SK-N-SH (cell line): ENCODE measurements at regions not wholly inside any gene's neighbourhood (a gene's known extent, or its start where the extent isn't known, plus 50 kb on each side); places are given as distances from the start of the nearest gene placed in this dataset.
"Not testable (repeated sequence)": the region's sequence is repeated elsewhere in the genome, so short reads cannot be mapped to it uniquely, and the experiment has no call there.

Experiments
- CTCF ChIA-PET: fragments of 300-600, 350-600 bp; formaldehyde crosslinking; extraction: SDS; loops from one replicate; lab custom pipeline; 2021; lab: Yijun Ruan, JAX
- POLR2A ChIA-PET: fragments of 350-600 bp; sonication (Branson Sonifier 250); formaldehyde crosslinking; extraction: SDS; loops from one replicate; lab custom pipeline; 2020; ENCODE audit warnings: antibody characterized with exemption, inconsistent platforms; lab: Yijun Ruan, JAX
- DNase-seq: peaks from one replicate; pipeline ENCODE4 v3.0.0; 2012
- H2AFZ ChIP-seq: fragments of 200-600 bp; sonication (generic); 2 replicates; pipeline ENCODE4 v1.8.1; 2016; ENCODE audit warnings: antibody characterized with exemption, mild to moderate bottlenecking, low read depth
- H3F3A ChIP-seq: fragments of 200-600 bp; sonication (generic); replicated peaks from 2 replicates; pipeline ENCODE3; 2016; ENCODE audit warnings: antibody characterized with exemption, mild to moderate bottlenecking; ENCODE audit not compliant: insufficient read depth
- H3K27ac ChIP-seq, 2 experiments: fragments of 200-500 bp in 1 of 2; fragments of 200-600 bp in 1 of 2; sonication (Bioruptor generic) in 1 of 2; sonication (generic), shearing (Covaris generic) in 1 of 2; 2 replicates each; pipeline versions ENCODE4 v1.5.1 to v1.6.1; 2014 to 2016; ENCODE audit warnings: low read depth in 2 of 2, inconsistent platforms in 1 of 2, low read length in 1 of 2, mild to moderate bottlenecking in 1 of 2, mixed read lengths in 1 of 2
- H3K27me3 ChIP-seq: fragments of 200-600 bp; sonication (generic), shearing (Covaris generic); 2 replicates; pipeline ENCODE4 v1.6.1; 2016; ENCODE audit warnings: mixed run types; ENCODE audit not compliant: insufficient read depth
- H3K36me3 ChIP-seq, 2 experiments: fragments of 200-500 bp in 1 of 2; fragments of 200-600 bp in 1 of 2; sonication (Bioruptor generic) in 1 of 2; sonication (generic) in 1 of 2; replicated peaks in 1 of 2; 2 replicates each; pipeline versions ENCODE3 to v1.5.1; 2014 to 2016; ENCODE audit warnings: low read length in 1 of 2, mild to moderate bottlenecking in 1 of 2; ENCODE audit not compliant: insufficient read depth in 2 of 2, control insufficient read depth in 1 of 2
- H3K4me1 ChIP-seq, 2 experiments: fragments of 200-500 bp in 1 of 2; fragments of 200-600 bp in 1 of 2; sonication (Bioruptor generic) in 1 of 2; sonication (generic), shearing (Covaris generic) in 1 of 2; 2 replicates each; pipeline versions ENCODE4 v1.5.1 to v1.6.1; 2014 to 2016; ENCODE audit warnings: low read depth in 1 of 2, low read length in 1 of 2, mixed run types in 1 of 2; ENCODE audit not compliant: insufficient read depth in 2 of 2, control insufficient read depth in 1 of 2
- H3K4me2 ChIP-seq: fragments of 200-600 bp; sonication (generic), shearing (Covaris generic); 2 replicates; pipeline ENCODE4 v1.6.1; 2017; ENCODE audit warnings: mixed run types
- H3K4me3 ChIP-seq, 2 experiments: fragments of 200-500 bp in 1 of 2; fragments of 200-600 bp in 1 of 2; sonication (Bioruptor generic) in 1 of 2; sonication (generic), shearing (Covaris generic) in 1 of 2; 2 replicates each; pipeline versions ENCODE4 v1.5.1 to v1.8.1; 2014 to 2016; ENCODE audit warnings: low read depth in 2 of 2, inconsistent platforms in 1 of 2, low read length in 1 of 2, mild to moderate bottlenecking in 1 of 2, mixed read lengths in 1 of 2, moderate library complexity in 1 of 2
- H3K79me2 ChIP-seq: fragments of 200-600 bp; sonication (generic); 2 replicates; pipeline ENCODE4 v1.8.1; 2017; ENCODE audit warnings: mild to moderate bottlenecking; ENCODE audit not compliant: insufficient read depth
- H3K9ac ChIP-seq: fragments of 200-600 bp; sonication (generic); 2 replicates; pipeline ENCODE4 v1.6.1; 2017; ENCODE audit warnings: mixed run types
- H3K9me2 ChIP-seq: fragments of 200-600 bp; sonication (generic); 2 replicates; pipeline ENCODE4 v1.6.1; 2017; ENCODE audit warnings: mixed run types
- H3K9me3 ChIP-seq: fragments of 200-600 bp; sonication (generic); 2 replicates; pipeline ENCODE4 v1.6.1; 2017; ENCODE audit warnings: mixed run types, mild to moderate bottlenecking, moderate library complexity
- H4K20me1 ChIP-seq: fragments of 200-600 bp; sonication (generic); 2 replicates; pipeline ENCODE4 v1.6.1; 2017; ENCODE audit warnings: mild to moderate bottlenecking, mixed run types; ENCODE audit not compliant: insufficient read depth
- CHD2 ChIP-seq: fragments of 150-350 bp; IDR thresholded peaks from 2 replicates; pipeline ENCODE4 v1.6.1; 2018; ENCODE audit warnings: low read length; ENCODE audit not compliant: partially characterized antibody
- ELF1 ChIP-seq: IDR thresholded peaks from 2 replicates; pipeline ENCODE4 v1.4.0; 2012
- EP300 ChIP-seq, 2 experiments: IDR thresholded peaks; 2 replicates each; pipeline versions ENCODE4 v1.4.0 to v1.6.1; 2012; ENCODE audit warnings: borderline replicate concordance in 1 of 2, low read depth in 1 of 2, low read length in 1 of 2
- FOXJ3 ChIP-seq: sonication (generic); formaldehyde crosslinking; IDR thresholded peaks from 2 replicates; pipeline ENCODE4 v1.5.1; 2020; ENCODE audit warnings: mild to moderate bottlenecking, missing genetic modification reagents
- GATA2 ChIP-seq: sonication (generic); formaldehyde crosslinking; IDR thresholded peaks from 2 replicates; pipeline ENCODE4 v1.5.0; 2020; ENCODE audit warnings: mild to moderate bottlenecking, missing genetic modification reagents
- MXI1 ChIP-seq: IDR thresholded peaks from 2 replicates; pipeline ENCODE4 v1.6.1; 2012; ENCODE audit warnings: mild to moderate bottlenecking, low read depth, low read length, improper control_type of control experiment
- NFIC ChIP-seq: IDR thresholded peaks from 2 replicates; pipeline ENCODE4 v1.4.0; 2012; ENCODE audit warnings: borderline replicate concordance
- POLR2AphosphoS5 ChIP-seq: IDR thresholded peaks from 2 replicates; pipeline ENCODE4 v1.6.1; 2012; ENCODE audit warnings: low read depth, low read length
- RXRA ChIP-seq: IDR thresholded peaks from 2 replicates; pipeline ENCODE4 v1.4.0; 2012; ENCODE audit warnings: low read depth, mild to moderate bottlenecking, borderline replicate concordance
- SIN3A ChIP-seq: IDR thresholded peaks from 2 replicates; pipeline ENCODE4 v1.6.1; 2012; ENCODE audit warnings: low read depth, mild to moderate bottlenecking, low read length, moderate library complexity, borderline replicate concordance
- SMC3 ChIP-seq: IDR thresholded peaks from 2 replicates; pipeline ENCODE4 v1.6.1; 2012; ENCODE audit warnings: low read depth, low read length, improper control_type of control experiment
- TAF1 ChIP-seq: IDR thresholded peaks from 2 replicates; pipeline ENCODE4 v1.6.1; 2012; ENCODE audit warnings: low read depth, mild to moderate bottlenecking, low read length, moderate library complexity, borderline replicate concordance
- TCF12 ChIP-seq: IDR thresholded peaks from 2 replicates; pipeline ENCODE4 v1.4.0; 2012
- YY1 ChIP-seq: IDR thresholded peaks from 2 replicates; pipeline ENCODE4 v1.4.0; 2012; ENCODE audit warnings: low read depth, mild to moderate bottlenecking
- WGBS: methylation state at CpG from one replicate; pipeline ENCODE4 v1.1.6; 2017; ENCODE audit warnings: low lambda C conversion rate; 5-methylcytosine and 5-hydroxymethylcytosine counted together
- TF ChIP-seq, protein P1 (sequence below): IDR thresholded peaks from 2 replicates; pipeline ENCODE4 v1.4.0; 2012; ENCODE audit warnings: low read depth
- TF ChIP-seq, protein P2 (sequence below): IDR thresholded peaks from 2 replicates; pipeline ENCODE4 v1.4.0; 2012; ENCODE audit warnings: low read depth, borderline replicate concordance
- TF ChIP-seq, protein P3 (sequence below): IDR thresholded peaks from 2 replicates; pipeline ENCODE4; 2012

DNA sequence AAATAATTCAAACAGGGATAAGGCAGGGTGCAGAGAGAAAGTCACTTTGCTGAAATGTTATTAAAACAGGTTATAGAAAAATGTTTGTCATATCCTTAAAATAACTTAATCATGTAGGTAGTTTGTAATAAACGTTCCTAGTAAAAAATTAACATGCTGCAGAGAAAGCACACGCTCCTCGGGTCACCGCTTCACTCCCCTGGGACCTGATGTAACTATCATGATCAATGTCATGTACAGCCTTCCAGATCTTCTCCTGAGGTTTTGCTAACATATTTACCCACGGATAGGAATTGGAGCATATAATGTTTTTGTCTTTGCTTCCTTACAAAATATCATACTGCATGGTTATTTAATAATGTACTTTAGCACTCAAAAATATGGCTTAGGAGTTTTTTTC is 285.1 kb upstream of the TMEM132C start:
- 10% methylated on average over 5 of the region's 5 CpGs for WGBS
- no peaks in the 10 kb centered on the region for H3K27me3 ChIP-seq
- H3K36me3 ChIP-seq: no peaks in the 10 kb centered on the region
- TF ChIP-seq RXRA: no peak
- no peak overlapping the region for H3K27ac ChIP-seq
- no peak overlapping the region for H3K9ac ChIP-seq
- no peaks in the 10 kb centered on the region for H3K9me3 ChIP-seq
- DNase-seq: no peak
- no peaks in the 10 kb centered on the region for H4K20me1 ChIP-seq
- no peaks in the 10 kb centered on the region for H3K4me1 ChIP-seq
- H3F3A ChIP-seq: no peaks in the 10 kb centered on the region
- H3K4me3 ChIP-seq: no peak overlapping the region
- no peaks in the 10 kb centered on the region for H3K9me2 ChIP-seq
- no peak overlapping the region for H3K4me2 ChIP-seq
- H3K79me2 ChIP-seq: no peaks in the 10 kb centered on the region
- ChIA-PET POLR2A (no interaction called here), CTCF (interaction anchor here (0.7 kb wide), 1 partner anchor 277 kb away, joined by 3 read pairs; no protein-coding TSS in a partner anchor)
- no peak overlapping the region for H2AFZ ChIP-seq

DNA sequence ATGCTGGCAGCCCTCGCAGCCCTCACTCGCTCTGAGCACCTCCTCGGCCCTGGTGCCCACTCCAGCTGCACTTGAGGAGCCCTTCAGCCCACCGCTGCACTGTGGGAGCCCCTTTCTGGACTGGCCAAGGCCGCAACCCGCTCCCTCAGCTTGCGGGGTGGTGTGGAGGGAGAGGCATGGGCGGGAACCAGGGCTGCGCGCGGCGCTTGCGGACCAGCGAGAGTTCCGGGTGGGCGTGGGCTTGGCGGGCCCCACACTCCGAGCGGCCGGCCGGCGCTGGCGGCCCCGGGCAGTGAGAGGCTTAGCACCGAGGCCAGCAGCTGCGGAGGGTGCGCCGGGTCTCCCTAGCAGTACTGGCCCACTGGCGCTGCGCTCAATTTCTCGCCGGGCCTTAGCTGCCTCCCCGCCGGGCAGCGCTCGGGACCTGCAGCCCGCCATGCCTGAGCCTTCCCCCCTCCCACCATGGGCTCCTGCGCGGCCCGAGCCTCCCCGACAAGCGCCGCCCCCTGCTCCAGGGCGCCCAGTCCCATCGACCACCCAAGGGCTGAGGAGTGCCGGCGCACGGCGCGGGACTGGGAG is 283.7 kb upstream of the TMEM132C start:
- DNase-seq, CTCF ChIA-PET, H3K4me3 ChIP-seq, POLR2A ChIA-PET, H3F3A ChIP-seq, H2AFZ ChIP-seq, H3K79me2 ChIP-seq, H3K27ac ChIP-seq, H4K20me1 ChIP-seq, H3K9me2 ChIP-seq, H3K4me1 ChIP-seq, H3K27me3 ChIP-seq, H3K9ac ChIP-seq, H3K9me3 ChIP-seq, H3K36me3 ChIP-seq, H3K4me2 ChIP-seq: not testable (repeated sequence)
- WGBS: 43% methylated on average over 7 of the region's 50 CpGs

DNA sequence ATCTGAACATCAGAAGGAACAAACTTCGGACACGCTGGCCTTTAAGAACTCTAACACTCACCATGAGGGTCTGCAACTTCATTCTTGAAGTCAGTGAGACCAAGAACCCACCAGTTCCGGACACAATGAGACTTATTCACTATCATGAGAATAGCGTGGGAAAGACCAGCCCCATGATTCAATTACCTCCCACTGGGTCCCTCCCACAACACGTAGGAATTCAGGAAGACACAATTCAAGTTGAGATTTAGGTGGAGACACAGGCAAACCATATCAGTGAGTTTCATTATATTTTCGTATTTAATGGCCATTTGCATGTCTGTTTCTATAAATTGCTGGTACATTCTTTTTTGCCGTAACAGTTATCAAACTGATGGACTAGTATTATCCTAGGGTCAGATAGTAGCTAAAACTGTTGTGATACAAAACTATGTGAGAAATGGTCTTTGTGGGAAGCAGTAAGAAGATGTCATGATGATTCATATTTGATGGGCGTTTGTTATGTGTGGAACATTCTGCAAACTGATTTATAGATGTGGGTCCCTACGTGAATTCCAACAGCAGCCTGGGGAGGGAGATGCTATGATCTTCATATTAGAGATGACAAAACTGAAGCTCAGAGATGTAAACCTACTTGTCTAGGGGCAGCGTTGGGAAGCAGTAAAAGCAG is 282.4 kb upstream of the TMEM132C start:
- H3K4me1 ChIP-seq: no peaks in the 10 kb centered on the region; a peak in 1 of 4 replicates
- POLR2A ChIA-PET: no interaction called here
- no peaks in the 10 kb centered on the region for H3F3A ChIP-seq
- H3K9me3 ChIP-seq: no peaks in the 10 kb centered on the region
- 26% methylated on average over 10 of the region's 10 CpGs for WGBS
- no peak overlapping the region for H3K9ac ChIP-seq
- no peak overlapping the region for H3K27ac ChIP-seq
- TF ChIP-seq YY1 (no peak), ELF1 (no peak), FOXJ3 (CRISPR knock-in tag) (no peak), TCF12 (no peak), MXI1 (no peak), TAF1 (no peak), NFIC (no peak), CHD2 (no peak), SMC3 (no peak), GATA2 (CRISPR knock-in tag) (no peak), EP300 (IDR thresholded peaks at IDR 0.05; ENCODE audit: borderline replicate concordance in 1 of 2, low read depth in 1 of 2, low read length in 1 of 2) (no peak), SIN3A (no peak), POLR2AphosphoS5 (no peak)
- TF ChIP-seq, protein P1, sequence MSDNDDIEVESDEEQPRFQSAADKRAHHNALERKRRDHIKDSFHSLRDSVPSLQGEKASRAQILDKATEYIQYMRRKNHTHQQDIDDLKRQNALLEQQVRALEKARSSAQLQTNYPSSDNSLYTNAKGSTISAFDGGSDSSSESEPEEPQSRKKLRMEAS: no peak
- TF ChIP-seq, protein P2, sequence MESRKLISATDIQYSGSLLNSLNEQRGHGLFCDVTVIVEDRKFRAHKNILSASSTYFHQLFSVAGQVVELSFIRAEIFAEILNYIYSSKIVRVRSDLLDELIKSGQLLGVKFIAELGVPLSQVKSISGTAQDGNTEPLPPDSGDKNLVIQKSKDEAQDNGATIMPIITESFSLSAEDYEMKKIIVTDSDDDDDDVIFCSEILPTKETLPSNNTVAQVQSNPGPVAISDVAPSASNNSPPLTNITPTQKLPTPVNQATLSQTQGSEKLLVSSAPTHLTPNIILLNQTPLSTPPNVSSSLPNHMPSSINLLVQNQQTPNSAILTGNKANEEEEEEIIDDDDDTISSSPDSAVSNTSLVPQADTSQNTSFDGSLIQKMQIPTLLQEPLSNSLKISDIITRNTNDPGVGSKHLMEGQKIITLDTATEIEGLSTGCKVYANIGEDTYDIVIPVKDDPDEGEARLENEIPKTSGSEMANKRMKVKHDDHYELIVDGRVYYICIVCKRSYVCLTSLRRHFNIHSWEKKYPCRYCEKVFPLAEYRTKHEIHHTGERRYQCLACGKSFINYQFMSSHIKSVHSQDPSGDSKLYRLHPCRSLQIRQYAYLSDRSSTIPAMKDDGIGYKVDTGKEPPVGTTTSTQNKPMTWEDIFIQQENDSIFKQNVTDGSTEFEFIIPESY: no peak
- TF ChIP-seq, protein P3, sequence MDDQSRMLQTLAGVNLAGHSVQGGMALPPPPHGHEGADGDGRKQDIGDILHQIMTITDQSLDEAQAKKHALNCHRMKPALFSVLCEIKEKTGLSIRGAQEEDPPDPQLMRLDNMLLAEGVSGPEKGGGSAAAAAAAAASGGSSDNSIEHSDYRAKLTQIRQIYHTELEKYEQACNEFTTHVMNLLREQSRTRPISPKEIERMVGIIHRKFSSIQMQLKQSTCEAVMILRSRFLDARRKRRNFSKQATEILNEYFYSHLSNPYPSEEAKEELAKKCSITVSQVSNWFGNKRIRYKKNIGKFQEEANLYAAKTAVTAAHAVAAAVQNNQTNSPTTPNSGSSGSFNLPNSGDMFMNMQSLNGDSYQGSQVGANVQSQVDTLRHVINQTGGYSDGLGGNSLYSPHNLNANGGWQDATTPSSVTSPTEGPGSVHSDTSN: no peak
- no peak overlapping the region for H2AFZ ChIP-seq
- no peak overlapping the region for H3K4me2 ChIP-seq
- no peaks in the 10 kb centered on the region for H3K36me3 ChIP-seq
- H3K27me3 ChIP-seq: no peaks in the 10 kb centered on the region
- no peaks in the 10 kb centered on the region for H4K20me1 ChIP-seq
- no peaks in the 10 kb centered on the region for H3K9me2 ChIP-seq
- no peaks in the 10 kb centered on the region for H3K79me2 ChIP-seq
- CTCF ChIA-PET: no interaction called here
- no peak for DNase-seq
- H3K4me3 ChIP-seq: no peak overlapping the region
